ENCODE measurements at regions not wholly inside any gene's neighbourhood (a gene's known extent, or its start where the extent isn't known, plus 50 kb on each side); places are given as distances from the start of the nearest gene placed in this dataset.

DNA sequence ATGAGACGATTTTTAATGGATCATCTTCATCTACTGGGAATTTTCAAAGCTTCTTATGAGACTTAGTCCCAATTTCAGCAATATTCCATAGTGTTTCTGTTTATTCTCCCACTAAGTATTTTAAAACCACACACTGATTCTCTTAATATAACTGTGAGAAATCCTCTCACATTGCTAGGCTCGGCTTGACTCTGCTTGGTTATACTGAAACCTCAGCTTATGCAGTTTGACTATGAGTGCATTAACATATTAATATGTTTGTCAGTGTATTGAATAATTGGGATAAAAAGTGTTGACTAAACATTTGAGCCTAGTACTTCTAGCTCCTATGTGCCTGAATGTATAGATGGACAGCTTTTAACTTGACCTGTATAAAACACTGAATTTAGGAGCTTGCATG, 298.5 kb upstream of the IZUMO3 start:
- Mint-ChIP-seq H3K36me3 (ENCODE audit: low read depth) (no peaks in the 10 kb centered on the region), H3K27me3 (no peaks in the 10 kb centered on the region), H3K4me3 (no peak overlapping the region), H3K9me3 (peaks cover 10% of the 10 kb centered on the region), H3K4me1 (peaks cover 8% of the 10 kb centered on the region), H3K27ac (no peak overlapping the region)
- CTCF ChIA-PET: no interaction called here
- TF ChIP-seq, protein P1, sequence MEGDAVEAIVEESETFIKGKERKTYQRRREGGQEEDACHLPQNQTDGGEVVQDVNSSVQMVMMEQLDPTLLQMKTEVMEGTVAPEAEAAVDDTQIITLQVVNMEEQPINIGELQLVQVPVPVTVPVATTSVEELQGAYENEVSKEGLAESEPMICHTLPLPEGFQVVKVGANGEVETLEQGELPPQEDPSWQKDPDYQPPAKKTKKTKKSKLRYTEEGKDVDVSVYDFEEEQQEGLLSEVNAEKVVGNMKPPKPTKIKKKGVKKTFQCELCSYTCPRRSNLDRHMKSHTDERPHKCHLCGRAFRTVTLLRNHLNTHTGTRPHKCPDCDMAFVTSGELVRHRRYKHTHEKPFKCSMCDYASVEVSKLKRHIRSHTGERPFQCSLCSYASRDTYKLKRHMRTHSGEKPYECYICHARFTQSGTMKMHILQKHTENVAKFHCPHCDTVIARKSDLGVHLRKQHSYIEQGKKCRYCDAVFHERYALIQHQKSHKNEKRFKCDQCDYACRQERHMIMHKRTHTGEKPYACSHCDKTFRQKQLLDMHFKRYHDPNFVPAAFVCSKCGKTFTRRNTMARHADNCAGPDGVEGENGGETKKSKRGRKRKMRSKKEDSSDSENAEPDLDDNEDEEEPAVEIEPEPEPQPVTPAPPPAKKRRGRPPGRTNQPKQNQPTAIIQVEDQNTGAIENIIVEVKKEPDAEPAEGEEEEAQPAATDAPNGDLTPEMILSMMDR (IDR thresholded peaks at IDR 0.05): no peak
- POLR2A ChIA-PET: no interaction called here
- intact Hi-C loops (cut with micrococcal nuclease): loop anchor here (10.0 kb wide), 1 partner anchor 59 kb away; no protein-coding TSS in a partner anchor
- ATAC-seq (ENCODE audit: low read depth): no peak
- no peak for DNase-seq

DNA sequence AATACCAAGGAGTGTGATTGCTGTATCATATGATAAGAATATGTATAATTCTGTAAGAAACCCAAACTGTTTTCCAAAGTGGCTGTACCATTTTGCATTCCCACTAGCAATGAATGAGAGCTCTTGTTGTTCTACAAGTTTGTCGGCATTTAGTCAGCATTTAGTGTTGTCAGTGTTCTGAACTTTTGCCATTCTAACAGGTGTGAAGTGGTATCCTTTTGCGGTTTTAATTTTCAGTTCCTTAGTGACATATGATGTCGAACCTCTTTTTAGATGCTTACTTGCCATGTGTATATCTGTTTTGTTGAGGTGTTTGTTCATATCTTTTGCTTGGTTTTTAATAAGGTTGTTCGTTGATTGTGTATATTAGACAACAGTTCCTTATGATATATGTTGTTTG, 296.3 kb upstream of the IZUMO3 start:
- ChIA-PET CTCF (no interaction called here), POLR2A (no interaction called here)
- ATAC-seq (ENCODE audit: low read depth) (no peak), DNase-seq (no peak)
- Mint-ChIP-seq H3K27ac (no peak overlapping the region), H3K9me3 (peaks cover 9% of the 10 kb centered on the region), H3K36me3 (ENCODE audit: low read depth) (no peaks in the 10 kb centered on the region), H3K4me1 (peaks cover 5% of the 10 kb centered on the region), H3K27me3 (no peaks in the 10 kb centered on the region), H3K4me3 (no peak overlapping the region)
- TF ChIP-seq, protein P1 (IDR thresholded peaks at IDR 0.05): no peak
- intact Hi-C loops (cut with micrococcal nuclease): loop anchor here (10.0 kb wide), 1 partner anchor 57 kb away; no protein-coding TSS in a partner anchor

DNA sequence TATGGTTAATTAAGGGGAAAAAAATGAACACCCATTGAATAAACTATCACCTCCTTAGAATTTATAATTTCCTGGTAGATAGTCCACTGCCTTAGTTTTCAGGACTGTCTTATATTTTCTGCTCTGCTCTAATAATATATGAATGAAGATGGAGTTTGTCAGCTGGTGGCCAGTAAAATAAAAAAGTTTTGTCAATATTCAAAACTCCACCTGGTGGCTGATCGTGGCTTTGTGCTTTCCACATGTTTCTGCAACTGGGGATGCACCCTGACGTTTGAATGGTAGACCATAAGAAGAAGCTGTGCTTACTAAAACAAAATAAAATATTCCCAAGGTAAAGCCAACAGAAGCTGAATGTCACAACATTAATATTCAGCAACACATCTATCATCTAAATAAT, 286.6 kb upstream of the IZUMO3 start:
- H3K9me3 Mint-ChIP-seq: peaks cover 5% of the 10 kb centered on the region
- no peak overlapping the region for H3K27ac Mint-ChIP-seq
- H3K4me1 Mint-ChIP-seq: no peaks in the 10 kb centered on the region
- CTCF ChIA-PET: no interaction called here
- TF ChIP-seq, protein P1 (IDR thresholded peaks at IDR 0.05): no peak
- POLR2A ChIA-PET: no interaction called here
- ATAC-seq (ENCODE audit: low read depth) (no peak), DNase-seq (no peak)
- intact Hi-C loops (cut with micrococcal nuclease): no loop called here
- H3K36me3 Mint-ChIP-seq (ENCODE audit: low read depth): no peaks in the 10 kb centered on the region
- no peak overlapping the region for H3K4me3 Mint-ChIP-seq
- H3K27me3 Mint-ChIP-seq: no peaks in the 10 kb centered on the region

DNA sequence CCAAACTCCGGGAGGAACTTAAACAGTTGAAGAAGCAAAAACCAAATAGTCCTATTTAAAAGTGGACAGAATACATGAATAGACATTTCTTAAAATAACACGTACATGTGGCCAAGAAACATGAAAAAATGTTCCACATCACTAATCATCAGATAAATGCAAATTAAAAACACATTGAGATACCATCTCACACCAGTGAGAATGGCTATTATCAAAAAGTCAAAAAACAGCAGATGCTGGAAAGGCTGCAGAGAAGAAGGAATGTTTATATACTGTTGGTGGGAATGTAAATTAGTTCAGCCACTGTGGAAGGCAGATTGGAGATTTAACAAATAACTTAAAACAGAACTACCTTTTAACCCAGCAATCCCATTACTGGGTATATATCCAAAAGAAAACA, 283.0 kb upstream of the IZUMO3 start:
- TF ChIP-seq, protein P1 (IDR thresholded peaks at IDR 0.05): no peak
- Mint-ChIP-seq H3K27me3 (no peaks in the 10 kb centered on the region), H3K9me3 (peaks cover 7% of the 10 kb centered on the region), H3K4me1 (no peaks in the 10 kb centered on the region), H3K36me3 (ENCODE audit: low read depth) (no peaks in the 10 kb centered on the region), H3K4me3 (no peak overlapping the region), H3K27ac (no peak overlapping the region)
- ChIA-PET CTCF (no interaction called here), POLR2A (no interaction called here)
- DNase-seq: no peak
- no peak for ATAC-seq (ENCODE audit: low read depth)
- intact Hi-C loops (cut with micrococcal nuclease): loop anchor here (10.0 kb wide), 1 partner anchor 56 kb away; no protein-coding TSS in a partner anchor

DNA sequence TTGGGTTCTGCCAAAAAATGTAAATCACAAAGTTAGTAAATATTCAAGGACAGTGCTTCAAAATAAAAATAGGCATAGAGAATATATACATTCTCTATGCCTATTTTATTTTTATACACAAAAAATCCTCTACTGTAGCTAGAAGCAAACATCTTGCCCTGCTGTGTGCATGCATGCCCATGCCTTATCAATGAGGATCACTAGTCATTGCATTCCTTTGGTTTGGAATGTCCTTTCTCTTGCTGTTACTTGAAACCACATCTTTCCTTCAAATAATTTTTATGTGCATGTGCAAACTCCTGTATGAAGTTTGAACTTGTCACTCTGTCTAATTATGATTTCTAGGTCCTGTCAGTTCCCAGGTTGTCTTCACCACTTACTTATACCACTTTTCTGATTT, 278.9 kb upstream of the IZUMO3 start:
- Mint-ChIP-seq H3K9me3 (peaks cover 9% of the 10 kb centered on the region), H3K4me1 (no peaks in the 10 kb centered on the region), H3K4me3 (no peak overlapping the region), H3K27ac (no peak overlapping the region), H3K27me3 (no peaks in the 10 kb centered on the region), H3K36me3 (ENCODE audit: low read depth) (no peaks in the 10 kb centered on the region)
- CTCF ChIA-PET: no interaction called here
- TF ChIP-seq, protein P1 (IDR thresholded peaks at IDR 0.05): no peak
- intact Hi-C loops (cut with micrococcal nuclease): loop anchor here (10.0 kb wide), 1 partner anchor 60 kb away; no protein-coding TSS in a partner anchor
- POLR2A ChIA-PET: no interaction called here
- ATAC-seq (ENCODE audit: low read depth): no peak
- DNase-seq: no peak

Measured in activated B cell treated with CpG ODN at 0.5 μM for 24 hours (primary cell).